Endodermal cell (in vitro differentiated cells): ENCODE measurements at regions not wholly inside any gene's neighbourhood (a gene's known extent, or its start where the extent isn't known, plus 50 kb on each side); places are given as distances from the start of the nearest gene placed in this dataset.
A peak's percentile ranks its signal among the peaks of the same experiment; 100 is the strongest.

Experiments
- DNase-seq: peaks from one replicate; pipeline ENCODE4 v3.0.0-alpha.2; 2017
- H3K27ac ChIP-seq: 2 replicates; pipeline ENCODE4 v1.5.1; 2013; ENCODE audit warnings: mild to moderate bottlenecking, low read depth, low read length, moderate library complexity
- H3K27me3 ChIP-seq: 2 replicates; pipeline ENCODE4 v1.6.1; 2013; ENCODE audit warnings: mild to moderate bottlenecking, low read length, moderate library complexity; ENCODE audit not compliant: insufficient read depth, control insufficient read depth, poor library complexity, severe bottlenecking
- H3K36me3 ChIP-seq: 2 replicates; pipeline ENCODE4 v1.7.0; 2013; ENCODE audit warnings: mild to moderate bottlenecking, low read length, moderate library complexity; ENCODE audit not compliant: control insufficient read depth, insufficient read depth
- H3K4me1 ChIP-seq: one replicate; pipeline ENCODE4 v1.7.0; 2013; ENCODE audit warnings: low read length; ENCODE audit not compliant: control insufficient read depth, insufficient read depth
- H3K4me3 ChIP-seq: 2 replicates; pipeline ENCODE4 v1.5.1; 2013; ENCODE audit warnings: mild to moderate bottlenecking, low read length, moderate library complexity
- H3K9ac ChIP-seq: 2 replicates; pipeline ENCODE4 v1.6.1; 2013; ENCODE audit warnings: mild to moderate bottlenecking, low read length, moderate library complexity; ENCODE audit not compliant: poor library complexity, severe bottlenecking; ENCODE audit errors: extremely low read depth
- H3K9me3 ChIP-seq: 2 replicates; pipeline ENCODE4 v1.6.1; 2013; ENCODE audit warnings: mild to moderate bottlenecking, low read length, moderate library complexity; ENCODE audit not compliant: control insufficient read depth
- H3K27ac Mint-ChIP-seq: 2 replicates; pipeline ENCODE4 v1.8.0; 2020; ENCODE audit warnings: mixed read lengths
- H3K27me3 Mint-ChIP-seq: 2 replicates; pipeline ENCODE4 v1.8.0; 2021; ENCODE audit warnings: mild to moderate bottlenecking, mixed read lengths; ENCODE audit not compliant: insufficient read depth
- H3K36me3 Mint-ChIP-seq: 2 replicates; pipeline ENCODE4 v1.8.0; 2020; ENCODE audit warnings: low read depth, mixed read lengths
- H3K4me1 Mint-ChIP-seq: 2 replicates; pipeline ENCODE4 v1.8.0; 2020; ENCODE audit warnings: mixed read lengths
- H3K4me3 Mint-ChIP-seq: 2 replicates; pipeline ENCODE4 v1.8.0; 2020; ENCODE audit warnings: mild to moderate bottlenecking, moderate library complexity, mixed read lengths
- H3K9me3 Mint-ChIP-seq: 2 replicates; pipeline ENCODE4 v1.8.0; 2020; ENCODE audit warnings: mild to moderate bottlenecking, mixed read lengths
- CTCF ChIP-seq: fragments of 200-600 bp; sonication (generic); conservative IDR thresholded peaks from 2 replicates; pipeline ENCODE4 v1.5.0; 2021; ENCODE audit warnings: antibody characterized with exemption, mild to moderate bottlenecking
- WGBS, 2 experiments: methylation state at CpG; one replicate each; pipeline versions ENCODE4 v1.1.5 to v1.1.7; 2013; ENCODE audit warnings: missing lambda C conversion rate in 2 of 2, mixed read lengths in 1 of 2; ENCODE audit not compliant: insufficient coverage in 1 of 2, insufficient read length in 1 of 2; 5-methylcytosine and 5-hydroxymethylcytosine counted together

- Mint-ChIP-seq H3K27ac (no peak overlapping the region), H3K4me1 (peaks cover 9% of the 10 kb centered on the region), H3K4me3 (no peak overlapping the region), H3K27me3 (peaks cover 3% of the 10 kb centered on the region), H3K9me3 (no peaks in the 10 kb centered on the region), H3K36me3 (no peaks in the 10 kb centered on the region)
- peak; percentile 76 for DNase-seq
- H3K27ac ChIP-seq, result no peak overlapping the region
- H3K9ac ChIP-seq, result no peak overlapping the region
- no peaks in the 10 kb centered on the region for H3K27me3 ChIP-seq
- no peaks in the 10 kb centered on the region for H3K4me1 ChIP-seq
- no peak for TF ChIP-seq CTCF
- H3K4me3 ChIP-seq, result no peak overlapping the region
- no peaks in the 10 kb centered on the region for H3K9me3 ChIP-seq
- H3K36me3 ChIP-seq, result no peaks in the 10 kb centered on the region
- WGBS, 2 experiments, result 41 to 55% methylated on average over 4 to 5 of the region's 5 CpGs
These were observed 195.0 kb downstream of the ENGASE start for GRCh38 chr17:79269620-79270019.

- Histone ChIP-seq H3K9ac (no peak overlapping the region), H3K4me1 (no peaks in the 10 kb centered on the region), H3K4me3 (no peak overlapping the region), H3K9me3 (no peaks in the 10 kb centered on the region), H3K27ac (no peak overlapping the region), H3K36me3 (no peaks in the 10 kb centered on the region), H3K27me3 (no peaks in the 10 kb centered on the region)
- peaks cover 2% of the 10 kb centered on the region for H3K27me3 Mint-ChIP-seq
- no peaks in the 10 kb centered on the region for H3K4me1 Mint-ChIP-seq
- H3K9me3 Mint-ChIP-seq, result no peaks in the 10 kb centered on the region
- no peak overlapping the region for H3K27ac Mint-ChIP-seq
- DNase-seq, result no peak
- H3K4me3 Mint-ChIP-seq, result no peak overlapping the region
- no peaks in the 10 kb centered on the region for H3K36me3 Mint-ChIP-seq
- 91 to 97% methylated on average over 8 to 11 of the region's 11 CpGs for WGBS, 2 experiments
- TF ChIP-seq CTCF, result no peak
These were observed 188.6 kb downstream of the ENGASE start for GRCh38 chr17:79263191-79263590.

- Mint-ChIP-seq H3K9me3 (no peaks in the 10 kb centered on the region), H3K4me1 (no peaks in the 10 kb centered on the region), H3K4me3 (no peak overlapping the region), H3K36me3 (no peaks in the 10 kb centered on the region), H3K27me3 (peaks cover 2% of the 10 kb centered on the region), H3K27ac (no peak overlapping the region)
- no peak for DNase-seq
- Histone ChIP-seq H3K4me3 (no peak overlapping the region), H3K36me3 (no peaks in the 10 kb centered on the region), H3K9me3 (no peaks in the 10 kb centered on the region), H3K4me1 (no peaks in the 10 kb centered on the region), H3K27ac (no peak overlapping the region), H3K27me3 (no peaks in the 10 kb centered on the region), H3K9ac (no peak overlapping the region)
- 92 to 98% methylated on average over 5 to 6 of the region's 6 CpGs for WGBS, 2 experiments
- no peak for TF ChIP-seq CTCF
These were observed 188.0 kb downstream of the ENGASE start for GRCh38 chr17:79262624-79263023.
